ENCODE measurements at regions not wholly inside any gene's neighbourhood (a gene's known extent, or its start where the extent isn't known, plus 50 kb on each side); places are given as distances from the start of the nearest gene placed in this dataset.

DNA sequence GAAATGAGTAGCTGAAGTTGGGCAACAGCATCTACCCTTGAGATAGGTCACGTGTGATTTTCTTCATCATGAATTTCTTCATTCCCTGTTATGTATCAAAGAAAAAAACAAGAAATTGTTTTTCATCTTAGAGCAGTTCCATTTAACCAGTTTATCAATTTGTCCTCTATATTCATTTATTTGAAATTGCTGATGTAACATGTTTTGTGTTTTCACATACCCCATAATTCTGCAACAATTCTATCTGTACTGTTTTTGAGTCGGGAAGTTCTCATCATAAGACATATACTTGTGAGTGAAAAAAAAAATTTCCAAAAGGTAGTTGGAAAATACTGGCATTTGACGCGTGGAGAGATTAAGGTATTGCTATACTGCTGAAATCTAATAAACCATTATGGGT is 422.6 kb upstream of the REG3G start:
- no peak for DNase-seq
- Histone ChIP-seq H3K4me3 (ENCODE audit: low read length) (no peak overlapping the region), H3K27ac (ENCODE audit: low read depth, low read length) (no peak overlapping the region), H3K27me3 (ENCODE audit: control insufficient read depth, insufficient read depth, low read length, poor library complexity, severe bottlenecking) (no peaks in the 10 kb centered on the region), H3K9ac (ENCODE audit: extremely low read depth, low read length, poor library complexity, severe bottlenecking) (no peak overlapping the region), H3K36me3 (ENCODE audit: control insufficient read depth, insufficient read depth, low read length) (no peaks in the 10 kb centered on the region), H3K9me3 (ENCODE audit: control insufficient read depth, low read length) (no peaks in the 10 kb centered on the region), H3K4me1 (ENCODE audit: control insufficient read depth, insufficient read depth, low read length) (no peaks in the 10 kb centered on the region)
- Mint-ChIP-seq H3K27me3 (ENCODE audit: insufficient read depth) (no peaks in the 10 kb centered on the region), H3K27ac (no peak overlapping the region), H3K36me3 (ENCODE audit: low read depth) (no peaks in the 10 kb centered on the region), H3K4me1 (peaks cover 3% of the 10 kb centered on the region), H3K9me3 (no peaks in the 10 kb centered on the region), H3K4me3 (no peak overlapping the region)
- TF ChIP-seq, protein P1, sequence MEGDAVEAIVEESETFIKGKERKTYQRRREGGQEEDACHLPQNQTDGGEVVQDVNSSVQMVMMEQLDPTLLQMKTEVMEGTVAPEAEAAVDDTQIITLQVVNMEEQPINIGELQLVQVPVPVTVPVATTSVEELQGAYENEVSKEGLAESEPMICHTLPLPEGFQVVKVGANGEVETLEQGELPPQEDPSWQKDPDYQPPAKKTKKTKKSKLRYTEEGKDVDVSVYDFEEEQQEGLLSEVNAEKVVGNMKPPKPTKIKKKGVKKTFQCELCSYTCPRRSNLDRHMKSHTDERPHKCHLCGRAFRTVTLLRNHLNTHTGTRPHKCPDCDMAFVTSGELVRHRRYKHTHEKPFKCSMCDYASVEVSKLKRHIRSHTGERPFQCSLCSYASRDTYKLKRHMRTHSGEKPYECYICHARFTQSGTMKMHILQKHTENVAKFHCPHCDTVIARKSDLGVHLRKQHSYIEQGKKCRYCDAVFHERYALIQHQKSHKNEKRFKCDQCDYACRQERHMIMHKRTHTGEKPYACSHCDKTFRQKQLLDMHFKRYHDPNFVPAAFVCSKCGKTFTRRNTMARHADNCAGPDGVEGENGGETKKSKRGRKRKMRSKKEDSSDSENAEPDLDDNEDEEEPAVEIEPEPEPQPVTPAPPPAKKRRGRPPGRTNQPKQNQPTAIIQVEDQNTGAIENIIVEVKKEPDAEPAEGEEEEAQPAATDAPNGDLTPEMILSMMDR (conservative IDR thresholded peaks at IDR 0.05): no peak
- whole genome bisulfite sequencing, 2 experiments (ENCODE audit: insufficient coverage in 1 of 2, insufficient read length in 1 of 2): 89% methylated on average over 4 of the region's 4 CpGs; no CpG with 5 or more reads in 1 of the 2 experiments

DNA sequence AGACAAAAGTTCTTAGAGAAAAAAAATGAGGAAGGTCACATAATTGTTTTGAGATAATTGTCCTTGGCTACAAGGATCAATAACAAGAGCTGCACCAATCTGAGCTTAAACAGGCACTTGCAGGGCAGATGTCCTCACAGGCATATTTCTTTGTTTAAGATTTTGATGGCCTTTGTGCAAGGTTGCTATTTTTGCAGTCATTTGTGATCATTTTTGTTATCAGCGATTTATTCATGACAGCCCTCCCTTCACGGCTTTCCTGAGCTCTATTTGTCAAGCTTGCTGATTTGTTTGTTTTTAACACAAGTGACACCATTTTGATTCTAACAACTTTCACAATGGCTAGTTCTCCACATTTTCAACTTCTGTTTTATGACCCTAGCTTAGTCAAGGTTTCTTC is 418.6 kb upstream of the REG3G start:
- H3K4me3 ChIP-seq (ENCODE audit: low read length): no peak overlapping the region
- TF ChIP-seq, protein P1 (conservative IDR thresholded peaks at IDR 0.05): no peak
- no peak overlapping the region for H3K27ac ChIP-seq (ENCODE audit: low read depth, low read length)
- Mint-ChIP-seq H3K27ac (no peak overlapping the region), H3K36me3 (ENCODE audit: low read depth) (no peaks in the 10 kb centered on the region), H3K27me3 (ENCODE audit: insufficient read depth) (peaks cover 7% of the 10 kb centered on the region), H3K9me3 (no peaks in the 10 kb centered on the region), H3K4me3 (no peak overlapping the region), H3K4me1 (peaks cover 8% of the 10 kb centered on the region)
- no peaks in the 10 kb centered on the region for H3K4me1 ChIP-seq (ENCODE audit: control insufficient read depth, insufficient read depth, low read length)
- 62 to 65% methylated on average over 2 of the region's 2 CpGs for WGBS, 2 experiments (ENCODE audit: insufficient coverage in 1 of 2, insufficient read length in 1 of 2)
- no peaks in the 10 kb centered on the region for H3K27me3 ChIP-seq (ENCODE audit: control insufficient read depth, insufficient read depth, low read length, poor library complexity, severe bottlenecking)
- no peak overlapping the region for H3K9ac ChIP-seq (ENCODE audit: extremely low read depth, low read length, poor library complexity, severe bottlenecking)
- DNase-seq: no peak
- H3K36me3 ChIP-seq (ENCODE audit: control insufficient read depth, insufficient read depth, low read length): no peaks in the 10 kb centered on the region
- no peaks in the 10 kb centered on the region for H3K9me3 ChIP-seq (ENCODE audit: control insufficient read depth, low read length)

DNA sequence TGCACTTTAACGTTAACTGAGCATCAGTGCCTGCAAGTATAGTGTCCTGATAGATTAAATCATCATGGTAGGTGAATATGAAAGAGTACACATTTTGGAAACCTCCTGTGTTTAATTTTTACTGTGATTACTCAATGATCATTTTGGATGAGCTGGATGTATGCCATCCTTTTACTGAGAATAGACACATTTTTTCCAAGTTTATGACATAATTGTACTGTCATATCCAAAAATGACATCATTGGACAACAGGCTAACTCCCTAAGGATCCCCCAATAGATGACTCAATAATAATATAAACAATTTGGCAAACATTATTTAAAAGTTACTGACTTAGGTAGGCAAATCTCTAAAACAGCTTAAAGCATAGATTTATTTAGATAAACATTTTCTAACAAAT is 410.8 kb upstream of the REG3G start:
- WGBS, 2 experiments (ENCODE audit: insufficient coverage in 1 of 2, insufficient read length in 1 of 2): 94 to 100% methylated on average over 1 of the region's 1 CpG
- H3K27ac Mint-ChIP-seq: no peak overlapping the region
- no peak overlapping the region for H3K4me3 ChIP-seq (ENCODE audit: low read length)
- H3K9ac ChIP-seq (ENCODE audit: extremely low read depth, low read length, poor library complexity, severe bottlenecking): no peak overlapping the region
- H3K4me1 ChIP-seq (ENCODE audit: control insufficient read depth, insufficient read depth, low read length): no peaks in the 10 kb centered on the region
- no peak overlapping the region for H3K27ac ChIP-seq (ENCODE audit: low read depth, low read length)
- no peaks in the 10 kb centered on the region for H3K9me3 Mint-ChIP-seq
- H3K4me3 Mint-ChIP-seq: no peak overlapping the region
- peaks cover 9% of the 10 kb centered on the region for H3K27me3 Mint-ChIP-seq (ENCODE audit: insufficient read depth)
- no peaks in the 10 kb centered on the region for H3K9me3 ChIP-seq (ENCODE audit: control insufficient read depth, low read length)
- H3K36me3 ChIP-seq (ENCODE audit: control insufficient read depth, insufficient read depth, low read length): no peaks in the 10 kb centered on the region
- H3K4me1 Mint-ChIP-seq: no peaks in the 10 kb centered on the region
- H3K27me3 ChIP-seq (ENCODE audit: control insufficient read depth, insufficient read depth, low read length, poor library complexity, severe bottlenecking): no peaks in the 10 kb centered on the region
- TF ChIP-seq, protein P1 (conservative IDR thresholded peaks at IDR 0.05): no peak
- no peaks in the 10 kb centered on the region for H3K36me3 Mint-ChIP-seq (ENCODE audit: low read depth)
- DNase-seq: no peak
